Limb (tissue), 2 donors: ENCODE measurements at regions not wholly inside any gene's neighbourhood (a gene's known extent, or its start where the extent isn't known, plus 50 kb on each side); places are given as distances from the start of the nearest gene placed in this dataset.
"Not testable (repeated sequence)": the region's sequence is repeated elsewhere in the genome, so short reads cannot be mapped to it uniquely, and the experiment has no call there.

ENCODE experiments used
- DNase-seq, 2 donors: peaks; one replicate each; pipeline ENCODE4 v3.0.0-alpha.2; 2016; ENCODE audit errors: extremely low spot score in 2 of 2

DNA sequence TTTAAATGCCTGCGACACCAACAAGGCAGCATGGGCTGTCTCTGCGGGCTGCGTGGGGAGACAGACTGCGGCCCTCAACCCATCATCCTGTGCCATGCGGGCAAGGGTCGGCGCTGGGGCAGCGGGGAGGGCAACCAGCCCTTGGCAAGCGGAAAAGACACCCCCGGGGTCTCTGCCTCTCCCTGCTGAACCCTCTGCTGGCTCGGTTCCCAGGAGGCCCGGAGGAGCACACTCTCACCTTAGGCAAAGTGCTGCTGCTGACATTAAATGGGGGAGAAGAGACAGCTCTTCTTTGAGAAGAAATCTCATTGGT is 129.6 kb upstream of the PPP1R26 start:
- DNase-seq, result no peak

DNA sequence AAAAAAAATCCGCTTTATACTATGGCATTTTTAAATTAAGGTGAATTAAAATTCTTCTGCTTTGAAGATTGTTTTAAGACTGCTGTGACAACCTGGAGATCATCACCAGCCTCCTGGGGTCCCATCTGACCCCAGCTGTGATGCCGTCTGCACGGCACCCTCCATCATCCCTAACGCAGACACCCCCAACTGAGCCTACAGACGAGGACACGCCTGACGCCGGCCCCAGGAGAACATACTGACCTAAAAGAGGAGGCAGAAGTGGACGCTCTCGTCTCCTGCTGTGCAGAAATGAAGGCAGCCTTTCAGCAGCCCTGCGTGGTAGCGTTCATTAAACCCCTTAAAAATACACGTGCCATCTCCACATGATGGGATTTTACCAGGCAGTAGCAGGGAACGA is 125.6 kb upstream of the PPP1R26 start:
- no peak for DNase-seq

DNA sequence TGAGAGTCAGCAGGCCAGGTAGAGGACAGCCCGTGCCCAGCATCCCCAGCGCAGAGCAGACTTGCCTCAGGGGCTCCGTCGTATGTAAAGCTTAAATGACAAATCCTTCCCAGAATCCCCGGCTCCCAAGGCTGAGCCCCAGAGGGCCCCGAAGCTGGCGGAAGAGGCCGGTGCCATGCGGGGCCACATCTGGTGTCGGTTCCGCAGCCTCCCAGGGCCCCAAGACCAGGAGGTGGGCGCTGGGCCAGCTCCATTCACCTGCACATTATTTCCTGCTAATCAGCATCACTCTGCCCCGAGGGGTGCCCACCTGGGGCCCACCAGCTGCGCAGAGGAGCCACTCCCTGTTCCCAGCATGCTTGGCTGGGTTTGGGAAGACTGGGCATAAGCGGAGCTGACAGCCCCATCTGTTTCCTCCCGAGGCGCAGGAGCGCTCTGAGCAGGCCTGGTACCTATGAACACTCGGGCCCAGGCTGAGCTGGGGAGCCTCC is 124.0 kb upstream of the PPP1R26 start:
- DNase-seq, result no peak

DNA sequence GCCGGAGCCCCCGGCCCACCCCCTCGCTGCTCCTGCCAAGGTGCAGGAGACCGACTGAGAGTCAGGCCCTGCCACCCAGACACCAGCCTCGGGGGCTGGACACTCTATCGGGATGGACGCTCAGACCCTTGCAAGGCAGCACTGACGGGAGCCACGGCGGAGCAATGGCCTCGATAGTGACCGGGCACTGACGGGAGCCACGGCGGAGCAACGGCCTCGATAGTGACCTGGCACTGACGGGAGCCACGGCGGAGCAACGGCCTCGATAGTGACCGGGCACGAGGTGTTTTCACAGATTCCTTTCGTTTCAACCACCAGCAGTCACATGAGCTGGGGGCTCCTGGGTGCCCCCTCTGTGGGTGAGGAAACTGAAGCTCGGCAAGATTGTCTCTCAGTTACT is 123.6 kb upstream of the PPP1R26 start:
- DNase-seq, result no peak

DNA sequence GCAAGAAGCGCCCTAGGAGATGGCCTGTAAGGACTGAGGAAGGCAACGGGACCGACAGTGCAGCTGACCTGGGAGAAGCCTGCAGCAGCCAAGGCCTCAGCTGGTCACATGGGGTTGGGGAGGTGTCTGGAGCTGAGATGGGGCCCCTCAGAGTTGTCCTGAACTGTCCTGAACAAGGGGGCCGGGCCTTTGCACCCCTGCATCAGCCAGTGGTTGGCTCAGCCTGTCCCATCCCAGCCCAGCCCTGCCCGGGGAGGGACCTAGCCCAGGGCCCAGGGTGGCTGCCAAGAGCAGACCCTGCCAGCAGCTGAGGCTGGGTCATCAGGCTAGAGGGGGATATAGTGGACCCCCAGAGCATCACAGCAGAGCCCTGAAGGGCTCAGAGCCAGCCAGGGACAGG is 122.8 kb upstream of the PPP1R26 start:
- DNase-seq, result no peak

DNA sequence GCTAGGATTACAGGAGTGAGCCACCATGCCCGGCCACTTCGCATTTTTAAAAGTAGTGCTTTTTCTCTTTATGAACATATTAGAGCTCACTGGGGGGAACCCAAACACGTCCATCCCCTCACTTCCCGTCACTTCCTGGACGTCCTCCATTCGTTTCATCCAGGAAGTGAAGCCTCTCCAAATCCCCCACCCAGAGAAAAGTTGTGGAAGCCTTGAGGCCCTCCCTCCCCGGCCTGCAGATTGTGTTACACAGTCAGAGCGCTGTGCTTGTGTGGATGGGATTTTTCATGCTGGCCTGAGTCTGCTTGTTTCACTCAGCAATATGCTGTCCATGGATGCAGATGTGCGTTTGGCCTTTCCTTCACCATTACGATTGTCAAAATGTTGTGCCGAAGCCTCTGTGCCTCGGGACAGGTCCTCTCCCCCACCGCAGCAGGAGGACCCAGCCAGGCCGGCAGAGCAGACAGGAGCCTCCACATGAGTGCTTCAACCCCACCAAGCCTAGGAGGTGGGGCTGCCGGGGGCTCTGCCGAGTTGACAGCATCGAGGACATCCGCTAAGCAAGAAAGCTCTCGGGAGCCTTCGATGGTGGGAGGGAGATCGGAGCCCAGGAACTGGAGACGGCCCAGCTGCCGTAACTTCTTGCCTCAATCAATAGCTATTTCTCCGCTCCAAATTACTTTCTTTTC is 121.6 kb upstream of the PPP1R26 start:
- DNase-seq, result peak in 1 of 2 donors; percentile 15

DNA sequence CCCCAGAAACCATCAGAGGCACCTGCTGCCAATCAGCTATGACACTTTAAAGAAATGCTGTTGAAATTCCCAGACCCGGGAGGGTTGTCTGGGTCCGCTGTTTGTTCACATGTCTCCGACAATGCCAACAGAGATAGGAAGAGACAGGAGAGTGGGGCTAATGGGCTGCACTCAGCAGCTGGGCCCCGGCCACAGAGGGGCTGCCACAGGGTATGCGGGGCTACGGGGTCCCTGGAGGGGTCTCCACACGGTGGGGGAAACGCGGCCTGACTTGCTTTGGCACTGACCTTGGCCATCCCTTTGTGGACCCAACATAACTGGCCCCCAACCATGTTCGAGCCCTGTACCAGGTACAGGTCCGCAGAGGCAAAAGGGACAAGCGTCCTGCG is 121.0 kb upstream of the PPP1R26 start:
- no peak for DNase-seq

DNA sequence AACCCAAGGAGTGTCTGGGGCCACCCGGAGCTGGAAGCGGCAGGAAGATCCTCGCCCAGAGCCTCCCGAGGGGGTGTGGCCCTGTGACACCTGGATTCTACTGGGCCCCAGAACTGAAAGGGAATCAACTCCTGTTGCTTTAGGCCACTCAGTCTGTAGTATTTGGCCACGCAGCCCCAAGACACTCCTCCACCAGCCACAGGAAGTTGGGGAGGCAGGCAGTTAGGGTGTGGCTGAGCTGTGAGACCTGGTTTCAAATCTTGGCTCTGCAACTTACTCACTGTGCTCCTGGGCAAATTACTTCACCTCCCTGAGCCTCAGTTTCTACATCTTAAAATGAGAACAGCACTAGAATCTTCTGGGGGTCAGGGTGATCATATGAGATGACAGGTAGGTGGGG is 119.8 kb upstream of the PPP1R26 start:
- DNase-seq, result no peak

DNA sequence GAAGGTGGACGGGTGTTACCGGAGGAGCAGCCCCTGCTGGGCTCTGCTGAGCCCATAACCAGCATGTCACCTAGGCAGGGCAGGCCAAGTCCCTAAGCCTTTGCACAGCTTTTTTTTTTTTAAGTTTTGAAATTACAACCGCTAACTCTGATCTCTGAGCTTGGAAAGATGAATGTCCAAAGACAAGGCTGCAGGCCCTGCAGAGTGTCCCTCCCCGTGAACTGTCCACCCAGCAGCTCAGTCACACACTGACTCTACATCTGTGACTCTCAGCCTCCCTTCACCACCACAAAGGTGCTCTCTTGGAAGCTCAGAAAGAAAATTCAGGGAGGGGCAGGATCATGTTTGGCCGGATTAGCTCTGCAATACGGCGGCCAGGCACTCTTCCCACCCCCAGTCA is 119.0 kb upstream of the PPP1R26 start:
- no peak for DNase-seq

DNA sequence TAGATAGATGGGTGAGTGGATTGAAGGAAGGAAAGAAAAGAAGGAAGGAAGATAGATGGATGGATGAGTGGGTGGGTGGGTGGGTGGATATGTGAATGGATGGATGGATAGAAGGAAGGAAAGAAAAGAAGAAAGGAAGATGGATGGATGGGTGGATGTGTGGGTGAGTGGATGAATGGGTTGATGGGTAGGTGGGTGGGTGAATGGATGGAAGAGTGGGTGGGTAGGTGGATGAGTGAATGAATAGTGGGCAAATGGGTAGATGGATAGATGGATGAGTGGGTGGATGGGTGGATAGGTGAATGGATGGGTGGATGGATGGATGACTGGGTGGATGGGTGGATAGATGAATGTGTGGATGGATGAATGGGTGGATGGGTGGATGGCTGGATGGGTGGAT is 117.9 kb upstream of the PPP1R26 start:
- not testable (repeated sequence) for DNase-seq

DNA sequence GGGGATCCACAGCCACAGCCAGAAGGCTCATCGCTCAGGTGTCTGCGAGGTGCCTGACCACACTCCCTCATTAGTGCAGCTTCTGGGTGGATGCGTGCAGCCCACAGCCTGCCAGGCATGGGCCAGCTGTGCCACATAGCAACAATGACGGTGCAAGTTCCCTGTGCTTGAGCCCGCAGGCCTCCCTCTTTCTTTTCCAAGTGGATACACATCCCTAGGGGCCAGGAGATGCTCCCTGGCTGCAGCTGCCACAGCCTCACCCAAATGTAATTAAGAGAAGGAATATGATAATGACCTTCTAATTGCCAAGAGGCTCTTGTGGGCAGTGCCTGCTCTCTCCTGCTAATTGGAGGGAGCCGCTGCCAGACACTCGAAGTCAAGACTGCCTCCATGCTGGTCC is 116.0 kb upstream of the PPP1R26 start:
- DNase-seq, result no peak

DNA sequence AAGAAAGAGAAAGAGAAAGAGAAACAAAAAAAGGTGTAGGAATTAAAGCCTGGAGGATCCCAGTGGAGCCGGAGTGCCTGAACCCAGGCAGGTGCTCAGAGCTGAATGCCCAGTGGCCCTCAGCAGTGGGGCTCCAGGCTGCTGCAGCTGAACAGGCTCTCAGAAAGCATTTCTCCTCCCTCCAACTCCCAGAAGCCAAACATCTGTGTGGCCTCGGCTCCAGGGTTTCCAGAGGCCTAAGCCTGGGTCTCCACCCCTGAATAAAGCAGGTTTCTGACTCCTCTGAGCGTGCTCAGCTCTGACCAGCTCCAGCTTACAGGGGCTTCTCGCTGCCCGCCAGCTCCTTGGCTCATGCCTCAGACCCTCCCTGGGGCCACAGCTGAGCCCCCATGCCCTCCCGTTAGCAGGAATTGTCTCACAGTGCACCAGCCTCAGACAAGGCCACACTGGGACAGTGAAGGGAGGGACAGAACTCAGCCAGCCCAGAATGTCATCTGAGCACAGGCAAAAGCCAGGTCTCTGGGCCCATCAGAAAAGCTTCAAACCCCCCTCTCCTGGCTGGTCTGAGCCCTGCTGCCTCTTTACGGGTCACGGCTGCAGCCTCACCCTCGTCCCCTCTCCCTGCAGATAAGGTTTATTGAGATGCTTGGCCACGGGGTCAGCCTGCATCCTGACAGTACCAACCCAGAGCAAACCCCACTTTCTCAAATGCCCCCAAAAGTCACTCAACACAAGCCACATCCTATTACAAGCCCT is 114.4 kb upstream of the PPP1R26 start:
- DNase-seq, result no peak

DNA sequence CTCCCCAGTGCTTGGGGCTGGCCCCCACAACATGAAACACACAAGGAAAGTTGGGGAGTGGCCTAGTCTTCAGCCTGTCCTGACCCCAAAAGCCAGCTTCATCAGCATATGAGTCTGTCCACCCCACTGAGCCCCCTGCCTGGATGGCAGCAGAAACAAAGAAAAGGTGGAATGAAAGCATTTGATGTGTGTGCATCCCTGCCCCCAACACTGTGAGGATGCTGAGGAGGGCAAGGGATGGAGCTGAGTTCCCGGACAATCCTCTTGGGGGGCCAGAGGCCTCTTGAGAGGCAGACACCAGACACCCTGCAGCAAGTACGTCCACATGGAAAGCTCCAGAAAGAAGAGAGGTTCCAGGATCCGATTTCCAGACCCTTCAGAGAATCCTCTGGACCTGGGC is 113.5 kb upstream of the PPP1R26 start:
- DNase-seq, result no peak

DNA sequence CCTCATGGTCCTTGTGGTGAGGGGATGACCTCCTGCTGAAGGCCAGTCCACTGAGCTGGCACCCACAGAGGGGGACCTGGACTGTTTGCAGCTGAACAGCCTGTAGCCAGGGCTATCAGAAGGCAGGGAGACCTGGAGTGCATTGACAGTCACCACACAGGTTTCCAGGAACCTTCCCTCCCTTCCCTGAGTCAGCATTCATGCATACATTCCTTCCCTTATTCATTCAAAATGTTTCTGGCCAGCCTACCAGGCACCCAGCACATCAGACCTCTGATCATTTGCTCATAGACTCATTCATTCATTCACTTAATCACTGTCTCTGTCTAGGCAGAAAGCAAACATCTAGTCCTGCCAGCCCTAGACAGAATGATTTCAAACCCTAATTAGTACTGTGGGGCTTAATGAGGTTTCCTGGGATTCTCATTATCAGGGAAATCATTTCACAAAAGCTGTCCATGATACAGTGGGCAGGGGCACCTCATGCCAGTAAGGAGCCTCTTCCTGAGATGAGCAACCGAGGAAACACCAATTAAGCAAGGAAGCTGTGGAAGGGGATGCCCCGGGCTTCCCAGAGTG is 110.1 kb upstream of the PPP1R26 start:
- no peak for DNase-seq

DNA sequence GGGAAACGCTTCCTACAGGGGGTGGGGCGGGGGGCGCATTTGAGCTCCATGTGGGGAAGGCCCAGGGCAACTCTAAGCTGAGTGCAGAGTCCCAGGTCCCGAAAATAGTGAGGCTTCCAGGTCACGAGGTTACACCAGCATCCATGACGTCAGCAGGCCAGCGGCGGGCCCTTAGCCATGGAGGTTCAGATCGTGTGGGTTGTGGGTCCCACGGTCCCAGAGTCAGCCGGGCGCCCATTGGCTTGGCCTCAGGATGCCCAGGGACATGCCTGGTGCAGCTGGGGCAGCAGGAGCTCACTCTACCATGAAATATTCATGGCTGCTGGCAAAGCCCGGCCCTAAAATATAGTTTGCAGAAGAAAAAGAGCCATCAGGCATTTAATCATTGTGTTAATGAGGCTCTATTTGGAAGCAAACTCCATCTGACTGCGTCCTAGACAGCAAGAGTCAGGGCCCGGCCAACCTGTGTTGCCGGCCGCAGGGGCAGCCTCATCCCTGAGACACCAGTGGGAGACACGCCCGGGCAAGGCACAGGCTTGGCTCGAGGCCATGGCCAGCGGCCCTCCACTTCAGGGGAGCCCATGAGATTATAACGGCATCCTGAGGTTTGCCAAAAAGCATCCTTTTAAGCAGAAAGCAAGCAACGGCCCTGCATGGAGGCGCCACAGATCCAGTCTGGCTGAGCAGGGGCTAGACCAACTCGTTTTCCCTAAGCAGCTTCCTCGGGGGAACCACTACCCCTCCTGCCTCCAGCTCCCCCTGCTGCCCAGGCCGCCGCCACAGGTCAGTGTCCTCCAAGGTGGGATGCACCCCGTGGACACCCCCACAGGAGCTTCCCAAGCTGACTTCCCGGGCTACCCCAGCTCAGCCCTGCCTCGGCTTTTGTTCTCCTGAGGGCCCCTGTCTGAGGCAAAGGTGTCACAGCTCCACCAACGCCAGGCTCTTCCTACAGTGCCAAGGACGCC is 108.9 kb upstream of the PPP1R26 start:
- no peak for DNase-seq

DNA sequence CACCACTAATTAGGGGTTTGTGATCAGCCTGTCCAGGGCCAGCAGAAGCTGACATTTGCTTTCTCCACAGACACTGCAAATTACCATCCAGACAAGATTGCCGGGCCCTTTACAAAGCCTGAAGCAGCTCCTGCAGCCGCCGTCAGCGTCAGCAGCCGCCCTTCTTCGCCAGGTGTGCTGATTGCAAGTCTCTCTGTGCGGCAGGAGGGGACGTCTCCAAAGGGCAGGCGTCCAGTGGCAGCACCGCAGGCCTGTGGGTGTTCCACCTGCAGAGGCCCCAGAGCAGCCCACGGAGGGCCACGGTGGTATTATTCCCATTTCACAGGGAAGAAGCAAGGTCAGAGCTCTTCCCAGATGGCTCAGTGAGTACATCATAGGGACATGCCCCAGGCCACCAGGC is 108.0 kb upstream of the PPP1R26 start:
- no peak for DNase-seq

DNA sequence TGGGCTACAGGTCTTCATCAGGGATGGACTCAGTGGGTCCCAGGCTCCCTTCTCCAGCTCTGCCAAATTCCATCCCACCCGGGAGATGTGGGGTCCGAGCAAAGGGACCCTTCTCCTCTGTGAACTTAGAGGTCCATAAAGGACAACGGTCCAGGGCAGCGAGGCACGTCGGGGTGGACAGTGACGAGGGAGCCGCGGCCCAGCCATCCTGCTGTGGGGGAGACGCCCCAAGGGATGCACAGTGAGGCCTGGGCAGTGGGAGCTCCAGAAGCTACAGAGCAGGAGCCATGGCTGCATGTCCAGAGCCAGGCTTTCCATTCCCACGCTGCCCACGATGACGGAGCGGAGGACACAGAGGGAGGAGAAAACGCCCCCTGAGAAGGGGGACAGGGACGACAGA is 107.5 kb upstream of the PPP1R26 start:
- no peak for DNase-seq

DNA sequence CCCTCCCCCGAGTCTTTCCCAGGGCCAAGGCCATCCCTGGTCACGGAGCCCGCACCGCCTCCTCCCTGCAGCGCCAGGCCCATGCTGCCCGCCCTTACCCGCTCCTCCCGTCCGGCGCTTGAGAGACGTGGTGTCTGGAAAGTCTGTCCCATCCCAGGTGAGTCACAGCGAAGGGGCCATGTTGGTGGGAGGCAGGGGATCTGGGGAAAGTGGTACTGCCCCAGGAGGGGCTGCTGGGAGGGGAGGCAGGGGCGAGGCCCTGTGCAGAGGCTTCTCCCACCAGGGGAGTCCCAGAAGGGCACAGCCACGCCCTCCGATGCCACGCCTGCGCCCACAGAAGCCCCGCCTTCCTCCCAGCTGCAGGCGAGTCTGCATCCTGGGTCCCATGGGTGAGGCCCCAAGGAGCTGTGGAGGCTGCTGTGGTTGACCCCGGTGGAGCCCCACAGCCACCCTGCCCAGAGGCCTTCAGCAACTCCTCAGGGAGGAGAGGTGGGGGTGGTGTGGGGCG is 107.0 kb upstream of the PPP1R26 start:
- DNase-seq, result no peak

DNA sequence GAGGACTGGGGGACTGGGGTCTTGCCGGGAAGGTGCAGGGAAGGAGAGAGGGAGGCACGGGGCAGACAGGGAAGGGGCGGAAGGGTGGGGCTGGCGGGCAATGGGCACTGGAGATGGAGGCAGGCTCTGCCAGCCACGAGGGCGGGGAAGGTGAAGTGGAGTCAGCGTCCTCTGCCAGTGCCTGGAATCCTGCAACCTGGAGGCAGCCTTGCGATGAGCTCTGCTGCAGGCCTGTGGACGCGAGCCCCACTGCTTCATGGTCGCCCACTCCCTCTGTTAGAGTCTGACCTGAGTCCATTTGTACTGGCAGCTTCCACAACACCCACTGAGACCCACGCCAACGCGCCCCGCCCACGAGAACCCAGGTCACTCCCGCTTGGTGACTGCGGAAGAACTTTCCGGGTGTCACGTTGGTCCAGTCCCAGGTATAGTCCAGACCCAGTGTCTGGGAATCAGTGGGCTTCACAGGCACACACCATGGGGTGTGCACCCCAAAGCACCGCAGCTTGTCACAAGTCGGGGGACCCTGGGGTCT is 106.4 kb upstream of the PPP1R26 start:
- DNase-seq, result no peak

DNA sequence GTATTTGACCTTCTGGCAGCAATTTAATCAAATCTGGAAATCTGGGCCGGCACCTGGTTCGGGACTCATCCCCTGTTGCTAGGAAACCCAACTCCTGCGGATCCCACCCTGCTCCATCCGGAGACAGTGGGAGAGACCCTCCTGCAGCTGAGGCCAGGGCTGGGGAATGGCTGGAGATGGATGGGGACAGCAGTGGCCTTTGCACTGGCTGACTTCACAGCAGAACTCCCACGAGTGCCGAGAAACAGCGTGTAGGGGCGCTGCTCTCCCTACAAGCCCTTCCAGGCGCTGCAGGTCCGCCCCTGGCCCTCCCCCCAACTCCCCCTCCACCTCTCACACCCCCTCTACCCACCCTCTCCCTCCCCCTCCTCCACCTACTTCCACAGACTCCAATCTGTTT is 105.8 kb upstream of the PPP1R26 start:
- DNase-seq, result no peak

DNA sequence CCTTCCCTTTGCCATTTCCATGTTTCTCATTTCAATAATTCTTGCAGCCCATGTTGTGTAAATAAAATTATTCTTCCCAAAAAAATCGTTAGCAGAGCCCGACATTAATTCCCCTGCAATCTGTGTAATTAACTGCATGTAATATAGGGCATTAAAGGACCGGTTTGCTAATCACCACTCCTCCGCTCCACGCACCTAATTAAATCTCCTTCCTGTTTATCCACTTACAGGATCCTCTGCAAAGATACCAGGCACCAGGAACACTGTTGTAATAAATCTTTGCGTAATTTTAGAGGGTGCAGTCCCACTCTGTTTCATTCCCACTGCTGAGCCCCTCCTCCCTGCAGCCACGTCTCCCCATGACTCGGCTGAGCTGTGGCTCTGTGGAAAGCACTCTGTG is 105.0 kb upstream of the PPP1R26 start:
- DNase-seq, result no peak
